Suprapubic skin (tissue), 3 donors: ENCODE measurements at regions not wholly inside any gene's neighbourhood (a gene's known extent, or its start where the extent isn't known, plus 50 kb on each side); places are given as distances from the start of the nearest gene placed in this dataset.

ENCODE experiments used
- POLR2AphosphoS5 ChIP-seq, 3 donors: sonication (generic); formaldehyde crosslinking; IDR thresholded peaks; one replicate each; pipeline ENCODE4 v1.6.1; 2017; ENCODE audit warnings: antibody characterized with exemption in 3 of 3
- TF ChIP-seq, protein P1 (sequence below), 2 donors: fragments of 200-600 bp in 1 of 2; fragments of 450-650 bp in 1 of 2; sonication (generic) in 1 of 2; IDR thresholded peaks; one replicate each; pipeline ENCODE4 v1.5.1; 2016 to 2019; ENCODE audit warnings: antibody characterized with exemption in 2 of 2, mild to moderate bottlenecking in 1 of 2, moderate library complexity in 1 of 2

DNA sequence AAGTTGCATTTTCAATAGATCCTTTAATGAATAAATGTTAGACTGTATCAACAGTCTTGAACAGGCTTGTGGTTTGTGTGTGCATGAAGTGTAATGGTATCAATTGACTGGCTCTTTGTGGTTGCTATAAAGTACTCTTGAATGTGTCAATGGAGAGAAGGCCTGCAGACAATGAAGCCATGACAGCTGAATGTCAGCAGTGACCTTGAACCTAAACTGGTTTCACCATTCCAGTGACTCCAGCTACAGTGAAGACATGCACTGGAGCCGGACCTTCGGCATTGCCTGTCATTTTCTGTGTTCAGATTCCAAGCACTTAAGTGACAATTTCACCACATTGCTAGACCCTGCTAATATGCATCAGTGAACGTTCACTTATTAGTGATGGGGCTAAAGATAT lies 276.0 kb upstream of the TMEM161B start:
- TF ChIP-seq, protein P1, sequence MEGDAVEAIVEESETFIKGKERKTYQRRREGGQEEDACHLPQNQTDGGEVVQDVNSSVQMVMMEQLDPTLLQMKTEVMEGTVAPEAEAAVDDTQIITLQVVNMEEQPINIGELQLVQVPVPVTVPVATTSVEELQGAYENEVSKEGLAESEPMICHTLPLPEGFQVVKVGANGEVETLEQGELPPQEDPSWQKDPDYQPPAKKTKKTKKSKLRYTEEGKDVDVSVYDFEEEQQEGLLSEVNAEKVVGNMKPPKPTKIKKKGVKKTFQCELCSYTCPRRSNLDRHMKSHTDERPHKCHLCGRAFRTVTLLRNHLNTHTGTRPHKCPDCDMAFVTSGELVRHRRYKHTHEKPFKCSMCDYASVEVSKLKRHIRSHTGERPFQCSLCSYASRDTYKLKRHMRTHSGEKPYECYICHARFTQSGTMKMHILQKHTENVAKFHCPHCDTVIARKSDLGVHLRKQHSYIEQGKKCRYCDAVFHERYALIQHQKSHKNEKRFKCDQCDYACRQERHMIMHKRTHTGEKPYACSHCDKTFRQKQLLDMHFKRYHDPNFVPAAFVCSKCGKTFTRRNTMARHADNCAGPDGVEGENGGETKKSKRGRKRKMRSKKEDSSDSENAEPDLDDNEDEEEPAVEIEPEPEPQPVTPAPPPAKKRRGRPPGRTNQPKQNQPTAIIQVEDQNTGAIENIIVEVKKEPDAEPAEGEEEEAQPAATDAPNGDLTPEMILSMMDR (IDR thresholded peaks at IDR 0.05): no peak
- no peak for TF ChIP-seq POLR2AphosphoS5 (IDR thresholded peaks at IDR 0.05)
